ENCODE measurements at regions not wholly inside any gene's neighbourhood (a gene's known extent, or its start where the extent isn't known, plus 50 kb on each side); places are given as distances from the start of the nearest gene placed in this dataset.
A peak's percentile ranks its signal among the peaks of the same experiment; 100 is the strongest.

- whole genome bisulfite sequencing (ENCODE audit: insufficient coverage, insufficient replicate concordance, low lambda C conversion rate, missing lambda C conversion rate): 72% methylated on average over 2 of the region's 2 CpGs
- peaks cover 10% of the 10 kb centered on the region for H3K9me3 ChIP-seq (replicated peaks; ENCODE audit: control insufficient read depth, insufficient read depth, low read length)
- POLR2A ChIA-PET: interaction anchor here (0.6 to 1.4 kb wide), 3 partner anchors 9 to 17 kb away, joined by 3 to 5 read pairs (median 4); no protein-coding TSS in a partner anchor
- no peaks in the 10 kb centered on the region; a peak in 1 of 4 replicates for H3K36me3 ChIP-seq (ENCODE audit: control insufficient read depth in 2 of 2, insufficient read depth in 2 of 2, low read length in 1 of 2)
- in situ Hi-C loops (cut with MboI) (no loop called here), intact Hi-C loops (cut with micrococcal nuclease; ENCODE audit: unreplicated experiment) (loop anchor here (1.0 to 2.0 kb wide), 2 partner anchors 91 to 433 kb away; no protein-coding TSS in a partner anchor)
- no TSS peak for BruUV-seq (replicated peaks)
- FAIRE-seq (peak; percentile 68), ATAC-seq (peak; percentile 86), DNase-seq (ENCODE audit: low read depth, low spot score) (peak; percentile 49)
- H3K27ac ChIP-seq (ENCODE audit: control insufficient read depth, insufficient read depth): no peak overlapping the region
- H3K4me2 ChIP-seq (ENCODE audit: control insufficient read depth, insufficient read depth): no peak overlapping the region
- TF ChIP-seq ATF2 (IDR thresholded peaks at IDR 0.05; ENCODE audit: low read length) (no peak), SMC3 (IDR thresholded peaks at IDR 0.05; ENCODE audit: borderline replicate concordance, low read length) (peak; percentile 82; the same call in 1 of the 2 replicates), SIX5 (IDR thresholded peaks at IDR 0.05; ENCODE audit: low read depth, low read length, severe bottlenecking) (peak; percentile 20), TCF3 (IDR thresholded peaks at IDR 0.05; ENCODE audit: borderline replicate concordance, insufficient read depth, low read depth, low read length) (no peak), MXI1 (IDR thresholded peaks at IDR 0.05; ENCODE audit: low read depth, low read length) (no peak), YBX1 (IDR thresholded peaks at IDR 0.05) (no peak), FOXM1 (IDR thresholded peaks at IDR 0.05; ENCODE audit: low read depth, low read length) (peak; percentile 31; the same call in 1 of the 2 replicates), CTCF (IDR thresholded peaks at IDR 0.05 in 2 of 3, conservative IDR thresholded peaks at IDR 0.05 in 1 of 3; ENCODE audit: control insufficient read depth in 2 of 3, extremely low read depth in 1 of 3, insufficient read depth in 1 of 3, low read depth in 3 of 3, low read length in 3 of 3) (peak; percentile 80 to 86 (median 83)), RAD21 (IDR thresholded peaks at IDR 0.05; ENCODE audit: insufficient read depth, low read depth, low read length) (peak; percentile 89), PBX3 (IDR thresholded peaks at IDR 0.05; ENCODE audit: insufficient replicate concordance, low read depth, low read length) (no peak), YY1 (IDR thresholded peaks at IDR 0.05; ENCODE audit: low read depth, low read length) (peak; percentile 36; the same call in 1 of the 2 replicates)
- H3K4me3 ChIP-seq: no peak overlapping the region
- no peaks in the 10 kb centered on the region for H3K79me2 ChIP-seq (ENCODE audit: control insufficient read depth, insufficient read depth, low read length)
- H3K27me3 ChIP-seq (replicated peaks in 1 of 2; ENCODE audit: control insufficient read depth in 2 of 2, insufficient read depth in 2 of 2, low read length in 1 of 2): no peaks in the 10 kb centered on the region
- SMC1A ChIA-PET (ENCODE audit: uncharacterized antibody, unreplicated experiment): interaction anchor here (0.7 to 5.9 kb wide), 21 partner anchors 9 to 433 kb away, joined by 3 to 35 read pairs (median 5); no protein-coding TSS in a partner anchor
- H2AFZ ChIP-seq (ENCODE audit: control insufficient read depth, low read depth, low read length): no peak overlapping the region
- no peak overlapping the region for H3K9ac ChIP-seq (ENCODE audit: control insufficient read depth, insufficient read depth, low read length)
- RAD21 ChIA-PET (ENCODE audit: unreplicated experiment): interaction anchor here (0.6 to 3.3 kb wide), 13 partner anchors 8 to 433 kb away, joined by 3 to 19 read pairs (median 5); no protein-coding TSS in a partner anchor
- no peaks in the 10 kb centered on the region for H4K20me1 ChIP-seq (ENCODE audit: control insufficient read depth, insufficient read depth)
- CTCF ChIA-PET: interaction anchor here (0.5 to 5.3 kb wide), 33 partner anchors 9 to 747 kb away, joined by 3 to 90 read pairs (median 5); partner anchors contain the start of gene EPHB3
- H3K4me1 ChIP-seq (ENCODE audit: control insufficient read depth, insufficient read depth, low read length): no peaks in the 10 kb centered on the region
Observed at GRCh38 chr3:185308126-185308754, 54.4 kb upstream of the EHHADH start.
